Right lobe of liver (tissue), 6 donors: ENCODE measurements at regions not wholly inside any gene's neighbourhood (a gene's known extent, or its start where the extent isn't known, plus 50 kb on each side); places are given as distances from the start of the nearest gene placed in this dataset.

ENCODE experiments used
- ATAC-seq, 4 donors: fragments of 200-7000 bp; cut with Tn5 transposase; one replicate each; pipeline ENCODE4 v1.9.1; 2020; ENCODE audit warnings: mild to moderate bottlenecking in 4 of 4, moderate library complexity in 4 of 4
- DNase-seq, 3 donors: peaks; one replicate each; pipeline ENCODE4 v3.0.0-alpha.2; 2020
- H3K27ac ChIP-seq, 3 donors: fragments of 200-600 bp; one replicate each; pipeline ENCODE4 v1.8.0; 2022
- H3K27me3 ChIP-seq, 2 donors: fragments of 200-600 bp; one replicate each; pipeline ENCODE4 v1.8.0; 2022
- H3K36me3 ChIP-seq, 4 donors: fragments of 200-600 bp; sonication (generic) in 1 of 4; one replicate each; pipeline versions ENCODE4 v1.5.1 to v1.8.0; 2017 to 2022; ENCODE audit warnings: control low read depth in 1 of 4
- H3K4me1 ChIP-seq, 4 donors: fragments of 200-600 bp; sonication (generic) in 1 of 4; one replicate each; pipeline versions ENCODE4 v1.5.1 to v1.8.0; 2017 to 2022; ENCODE audit warnings: control low read depth in 1 of 4
- H3K4me3 ChIP-seq, 3 donors: fragments of 200-600 bp; one replicate each; pipeline ENCODE4 v1.8.0; 2022
- H3K9me3 ChIP-seq, 4 donors: fragments of 200-600 bp; sonication (generic) in 1 of 4; one replicate each; pipeline versions ENCODE4 v1.5.1 to v1.8.0; 2017 to 2022; ENCODE audit warnings: control low read depth in 1 of 4
- CTCF ChIP-seq, 4 donors: fragments of 200-600 bp in 3 of 4; fragments of 450-650 bp in 1 of 4; IDR thresholded peaks; one replicate each; pipeline versions ENCODE4 v1.5.1 to v1.8.0; 2016 to 2022; ENCODE audit warnings: antibody characterized with exemption in 4 of 4, mild to moderate bottlenecking in 2 of 4
- POLR2A ChIP-seq: fragments of 450-650 bp; IDR thresholded peaks from one replicate; pipeline ENCODE4 v1.6.1; 2017; ENCODE audit warnings: antibody characterized with exemption, mild to moderate bottlenecking
- WGBS: methylation state at CpG from one replicate; pipeline ENCODE4 v1.1.6; 2018; ENCODE audit warnings: low coverage, low lambda C conversion rate; ENCODE audit not compliant: insufficient coverage; ENCODE audit errors: missing lambda C conversion rate; 5-methylcytosine and 5-hydroxymethylcytosine counted together
- intact Hi-C, 2 donors: fragments of 100-400 bp; cut with DNase I; formaldehyde crosslinking; loops; one replicate each; pipeline versions ENCODE4 v1.11.2 to v1.14.1; 2022
- donor health status: DM: no; HTN: yes; CAD: no.
- donor health status: DM: no; HTN: no; CAD: no.
- donor health status: DM: no; HTN: no; CAD: no.
- donor health status: DM: no; HTN: yes; CAD: no.
- donor health status: DM: no; HTN: yes; CAD: no.

GRCh38 chr22:27391092-27391770 is 410.3 kb downstream of the MN1 start:
- WGBS, result 29% methylated on average over 6 of the region's 7 CpGs

GRCh38 chr22:27393371-27393770 is 408.2 kb downstream of the MN1 start:
- TF ChIP-seq POLR2A (no peak), CTCF (IDR thresholded peaks at IDR 0.05) (no peak)
- Histone ChIP-seq H3K36me3 (no peaks in the 10 kb centered on the region), H3K4me3 (no peak overlapping the region), H3K4me1 (no peaks in the 10 kb centered on the region), H3K27ac (no peak overlapping the region), H3K9me3 (no peaks in the 10 kb centered on the region), H3K27me3 (no peaks in the 10 kb centered on the region)
- WGBS, result 68% methylated on average over 4 of the region's 4 CpGs
- intact Hi-C loops, result no loop called here
- DNase-seq (no peak), ATAC-seq (no peak)

More at GRCh38 chr22:27391092-27391770, 410.3 kb downstream of the MN1 start:
- no peaks in the 10 kb centered on the region for H3K27me3 ChIP-seq
- H3K4me1 ChIP-seq, result no peaks in the 10 kb centered on the region
- H3K4me3 ChIP-seq, result no peak overlapping the region
- no peak overlapping the region for H3K27ac ChIP-seq
- TF ChIP-seq CTCF (IDR thresholded peaks at IDR 0.05) (no peak), POLR2A (no peak)
- DNase-seq, result peak in 1 of 3 donors; percentile 29
- ATAC-seq, result no peak
- H3K9me3 ChIP-seq, result no peaks in the 10 kb centered on the region
- H3K36me3 ChIP-seq, result no peaks in the 10 kb centered on the region
- intact Hi-C loops, result no loop called here

GRCh38 chr22:27394806-27395404 is 406.7 kb downstream of the MN1 start:
- TF ChIP-seq POLR2A, result no peak
- no peak for TF ChIP-seq CTCF (IDR thresholded peaks at IDR 0.05)
- DNase-seq, result no peak
- Histone ChIP-seq H3K9me3 (no peaks in the 10 kb centered on the region), H3K27me3 (no peaks in the 10 kb centered on the region), H3K27ac (no peak overlapping the region), H3K36me3 (no peaks in the 10 kb centered on the region), H3K4me1 (no peaks in the 10 kb centered on the region), H3K4me3 (no peak overlapping the region)
- ATAC-seq, result no peak
- WGBS, result 44% methylated on average over 3 of the region's 3 CpGs
- intact Hi-C loops, result no loop called here

- intact Hi-C loops, result no loop called here
- no peak for ATAC-seq
These were observed 404.3 kb downstream of the MN1 start for GRCh38 chr22:27397036-27397953.

More at GRCh38 chr22:27397036-27397953, 404.3 kb downstream of the MN1 start:
- WGBS, result 82% methylated on average over 6 of the region's 6 CpGs
- Histone ChIP-seq H3K9me3 (no peaks in the 10 kb centered on the region), H3K4me3 (no peak overlapping the region), H3K27ac (no peak overlapping the region), H3K36me3 (no peaks in the 10 kb centered on the region), H3K27me3 (no peaks in the 10 kb centered on the region), H3K4me1 (no peaks in the 10 kb centered on the region)
- no peak for TF ChIP-seq CTCF (IDR thresholded peaks at IDR 0.05)
- TF ChIP-seq POLR2A, result no peak
- no peak for DNase-seq
